ENCODE measurements at regions not wholly inside any gene's neighbourhood (a gene's known extent, or its start where the extent isn't known, plus 50 kb on each side); places are given as distances from the start of the nearest gene placed in this dataset.

DNA sequence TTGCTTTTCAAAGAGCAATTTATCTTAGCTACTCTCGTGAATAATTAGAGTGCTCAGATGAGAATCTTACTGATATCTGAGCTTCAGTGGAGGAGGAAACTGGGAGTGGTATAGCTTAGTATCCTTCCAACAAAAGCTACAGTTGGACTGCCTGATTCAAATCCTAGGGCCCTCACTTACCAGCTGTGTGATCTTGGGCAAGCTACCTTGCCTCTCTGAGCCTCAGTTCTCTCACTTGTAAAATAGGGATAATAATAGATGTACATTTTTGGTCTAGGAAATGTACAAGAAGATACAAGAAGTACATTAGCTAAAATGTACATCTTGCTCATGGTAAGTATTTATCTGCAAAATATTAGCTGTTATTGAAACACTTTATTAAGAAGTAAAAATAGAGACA is 502.0 kb downstream of the HAPSTR1 start:
- WGBS, 2 donors (ENCODE audit: low coverage in 1 of 2) = 59% methylated on average over 1 of the region's 1 CpG; no CpG with 5 or more reads in 1 of the 2 donors
- no peak overlapping the region for H3K27ac ChIP-seq
- H3K27me3 ChIP-seq = no peaks in the 10 kb centered on the region
- no peaks in the 10 kb centered on the region for H3K4me1 ChIP-seq
- in situ Hi-C loops (cut with MboI; ENCODE audit: low pct_ligation_motif_present in 1 of 4, low pct_unique_long_range_greater_than_20kb in 1 of 4, low sequenced_read_pairs in 3 of 4) = no loop called here
- intact Hi-C loops (cut with DNase I; ENCODE audit: low total_unique reads) = no loop called here
- H3K9me3 ChIP-seq = no peaks in the 10 kb centered on the region
- TF ChIP-seq CTCF (IDR thresholded peaks at IDR 0.05) (no peak), EP300 (IDR thresholded peaks at IDR 0.05; ENCODE audit: low read depth) (no peak), POLR2A (IDR thresholded peaks at IDR 0.05) (no peak)
- no peak for DNase-seq
- no peaks in the 10 kb centered on the region for H3K36me3 ChIP-seq
- no peak overlapping the region for H3K4me3 ChIP-seq

DNA sequence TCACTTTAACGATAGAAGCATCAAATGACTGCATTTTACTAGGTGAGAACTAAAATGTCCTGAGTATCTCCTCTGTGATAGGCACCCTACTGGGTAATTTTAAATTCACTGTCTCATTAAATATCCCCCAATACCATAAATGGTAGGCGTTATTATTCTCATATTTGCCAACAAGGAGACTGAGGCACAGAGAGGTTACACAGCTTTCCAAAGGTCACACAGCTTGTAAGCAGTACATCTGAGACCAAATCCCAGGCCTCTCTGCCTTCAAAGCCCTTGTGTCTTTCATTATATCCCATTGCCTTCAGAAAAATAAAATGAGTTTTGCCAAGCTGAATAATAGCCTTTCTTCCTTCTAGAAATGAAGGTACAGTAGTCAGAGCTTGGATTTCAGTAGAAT is 502.6 kb downstream of the HAPSTR1 start:
- no peak overlapping the region for H3K4me3 ChIP-seq
- H3K27me3 ChIP-seq = no peaks in the 10 kb centered on the region
- H3K27ac ChIP-seq = no peak overlapping the region
- whole genome bisulfite sequencing, 2 donors (ENCODE audit: low coverage in 1 of 2) = 79 to 81% methylated on average over 2 of the region's 2 CpGs
- in situ Hi-C loops (cut with MboI; ENCODE audit: low pct_ligation_motif_present in 1 of 4, low pct_unique_long_range_greater_than_20kb in 1 of 4, low sequenced_read_pairs in 3 of 4) (no loop called here), intact Hi-C loops (cut with DNase I; ENCODE audit: low total_unique reads) (no loop called here)
- no peak for DNase-seq
- no peaks in the 10 kb centered on the region for H3K36me3 ChIP-seq
- H3K9me3 ChIP-seq = no peaks in the 10 kb centered on the region
- H3K4me1 ChIP-seq = no peaks in the 10 kb centered on the region
- TF ChIP-seq CTCF (IDR thresholded peaks at IDR 0.05) = no peak
- no peak for TF ChIP-seq POLR2A (IDR thresholded peaks at IDR 0.05)
- TF ChIP-seq EP300 (IDR thresholded peaks at IDR 0.05; ENCODE audit: low read depth) = no peak

DNA sequence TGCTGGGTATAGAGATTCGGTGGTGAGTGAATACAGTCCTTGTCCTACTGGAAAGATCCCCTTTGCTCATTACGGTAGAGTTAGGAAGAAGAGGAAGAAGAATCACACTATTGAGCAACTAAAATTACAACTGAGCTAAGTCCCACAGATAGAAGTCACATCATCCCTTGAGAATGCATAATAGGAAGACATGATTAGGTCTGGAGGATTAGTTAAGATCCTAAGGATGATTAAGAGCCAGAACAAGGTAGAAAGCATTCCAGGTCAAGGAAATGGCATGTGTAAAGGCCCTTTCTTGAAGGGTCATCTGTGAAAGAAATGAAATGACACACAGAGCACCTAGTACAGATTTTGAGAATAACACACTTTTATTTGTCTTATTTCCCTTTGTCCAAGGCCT is 503.5 kb downstream of the HAPSTR1 start:
- H3K9me3 ChIP-seq = no peaks in the 10 kb centered on the region
- no peak for TF ChIP-seq POLR2A (IDR thresholded peaks at IDR 0.05)
- WGBS, 2 donors (ENCODE audit: low coverage in 1 of 2) = 59 to 86% methylated on average over 2 of the region's 2 CpGs
- no peaks in the 10 kb centered on the region for H3K4me1 ChIP-seq
- H3K4me3 ChIP-seq = no peak overlapping the region
- H3K36me3 ChIP-seq = no peaks in the 10 kb centered on the region
- H3K27ac ChIP-seq = no peak overlapping the region
- in situ Hi-C loops (cut with MboI; ENCODE audit: low pct_ligation_motif_present in 1 of 4, low pct_unique_long_range_greater_than_20kb in 1 of 4, low sequenced_read_pairs in 3 of 4) = no loop called here
- intact Hi-C loops (cut with DNase I; ENCODE audit: low total_unique reads) = no loop called here
- DNase-seq = no peak
- no peaks in the 10 kb centered on the region for H3K27me3 ChIP-seq

DNA sequence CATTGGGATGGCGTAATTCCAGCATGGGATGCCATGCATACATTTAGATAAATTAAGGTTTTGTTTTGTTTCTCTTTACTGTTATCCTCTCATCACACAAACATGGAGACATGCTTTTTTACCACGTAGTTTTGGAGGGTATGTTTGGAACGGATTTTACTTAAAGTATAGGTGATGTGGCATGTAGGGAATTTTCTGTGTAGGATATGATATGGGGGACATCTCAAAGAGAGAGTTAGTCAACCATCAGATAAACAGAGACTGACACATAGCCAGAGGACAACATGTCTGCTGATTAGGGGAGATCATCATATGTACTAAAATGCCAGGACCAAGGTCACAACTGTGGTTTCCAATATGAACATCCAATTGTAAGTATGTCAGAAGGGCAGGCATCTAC is 503.9 kb downstream of the HAPSTR1 start:
- WGBS, 2 donors (ENCODE audit: low coverage in 1 of 2) = 53 to 60% methylated on average over 3 of the region's 3 CpGs
- Histone ChIP-seq H3K9me3 (no peaks in the 10 kb centered on the region), H3K4me3 (no peak overlapping the region), H3K27ac (no peak overlapping the region), H3K4me1 (no peaks in the 10 kb centered on the region), H3K36me3 (no peaks in the 10 kb centered on the region), H3K27me3 (no peaks in the 10 kb centered on the region)
- in situ Hi-C loops (cut with MboI; ENCODE audit: low pct_ligation_motif_present in 1 of 4, low pct_unique_long_range_greater_than_20kb in 1 of 4, low sequenced_read_pairs in 3 of 4) = no loop called here
- no peak for TF ChIP-seq POLR2A (IDR thresholded peaks at IDR 0.05)
- no peak for TF ChIP-seq POLR2AphosphoS5 (IDR thresholded peaks at IDR 0.05)
- TF ChIP-seq CTCF (IDR thresholded peaks at IDR 0.05) = no peak
- no peak for TF ChIP-seq EP300 (IDR thresholded peaks at IDR 0.05; ENCODE audit: low read depth)
- intact Hi-C loops (cut with DNase I; ENCODE audit: low total_unique reads) = no loop called here
- no peak for DNase-seq

GRCh38 chr16:9596788-9597187 is 505.3 kb downstream of the HAPSTR1 start:
- 71 to 87% methylated on average over 1 to 4 of the region's 4 CpGs for whole genome bisulfite sequencing, 2 donors (ENCODE audit: low coverage in 1 of 2)
- intact Hi-C loops (cut with DNase I; ENCODE audit: low total_unique reads) = no loop called here
- in situ Hi-C loops (cut with MboI; ENCODE audit: low pct_ligation_motif_present in 1 of 4, low pct_unique_long_range_greater_than_20kb in 1 of 4, low sequenced_read_pairs in 3 of 4) = no loop called here
- no peak overlapping the region for H3K4me3 ChIP-seq
- no peaks in the 10 kb centered on the region for H3K4me1 ChIP-seq
- no peaks in the 10 kb centered on the region for H3K36me3 ChIP-seq
- H3K27ac ChIP-seq = no peak overlapping the region
- H3K27me3 ChIP-seq = no peaks in the 10 kb centered on the region
- no peak for DNase-seq
- no peak for TF ChIP-seq POLR2AphosphoS5 (IDR thresholded peaks at IDR 0.05)
- TF ChIP-seq EP300 (IDR thresholded peaks at IDR 0.05; ENCODE audit: low read depth) = no peak
- no peak for TF ChIP-seq CTCF (IDR thresholded peaks at IDR 0.05)
- no peak for TF ChIP-seq POLR2A (IDR thresholded peaks at IDR 0.05)
- no peaks in the 10 kb centered on the region for H3K9me3 ChIP-seq
